OCI-LY1 (cell line): ENCODE measurements at regions not wholly inside any gene's neighbourhood (a gene's known extent, or its start where the extent isn't known, plus 50 kb on each side); places are given as distances from the start of the nearest gene placed in this dataset.

ENCODE experiments used
- CTCF ChIP-seq: fragments of 200-600 bp; sonication (generic), shearing (Covaris generic); IDR thresholded peaks from 2 replicates; pipeline ENCODE4 v1.5.1; 2017; ENCODE audit warnings: mild to moderate bottlenecking, antibody characterized with exemption, low read length, moderate library complexity, mixed read lengths
- EZH2 ChIP-seq: fragments of 200-600 bp; sonication (generic), shearing (Covaris generic); IDR thresholded peaks from 2 replicates; pipeline ENCODE4 v1.8.0; 2017; ENCODE audit warnings: borderline replicate concordance, mixed run types, mild to moderate bottlenecking, antibody characterized with exemption, low read length, moderate library complexity, mixed read lengths

GRCh38 chr4:175440786-175441185 lies 371.3 kb downstream of the GPM6A start:
- TF ChIP-seq CTCF (no peak), EZH2 (no peak)
